SHP77 treated with DMSO at 0.1 percent for 48 hours (cell line): ENCODE measurements at regions not wholly inside any gene's neighbourhood (a gene's known extent, or its start where the extent isn't known, plus 50 kb on each side); places are given as distances from the start of the nearest gene placed in this dataset.
"Not testable (repeated sequence)": the region's sequence is repeated elsewhere in the genome, so short reads cannot be mapped to it uniquely, and the experiment has no call there.

Experiments used
- DNase-seq: peaks from one replicate; lab custom pipeline; 2025; lab: John Stamatoyannopoulos, UW

DNA sequence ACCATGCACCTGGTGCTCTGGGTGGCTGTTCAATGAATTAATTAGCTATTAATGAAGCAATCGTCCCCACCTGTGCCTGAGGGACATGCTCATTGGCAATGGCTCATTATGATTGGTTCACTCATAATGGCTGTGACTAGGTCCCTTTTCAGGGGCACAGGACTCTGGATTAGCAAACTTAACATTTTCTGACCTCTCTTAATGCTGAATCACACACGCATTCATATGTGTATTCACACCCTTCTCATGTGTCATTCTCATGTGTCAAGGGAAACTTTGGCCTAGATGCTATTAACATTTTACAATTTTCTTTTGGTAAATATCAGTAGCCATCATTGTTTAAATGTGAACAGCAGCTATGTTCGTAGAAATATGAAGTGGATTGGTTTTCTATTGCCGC is 98.9 kb upstream of the PMAIP1 start:
- no peak for DNase-seq

DNA sequence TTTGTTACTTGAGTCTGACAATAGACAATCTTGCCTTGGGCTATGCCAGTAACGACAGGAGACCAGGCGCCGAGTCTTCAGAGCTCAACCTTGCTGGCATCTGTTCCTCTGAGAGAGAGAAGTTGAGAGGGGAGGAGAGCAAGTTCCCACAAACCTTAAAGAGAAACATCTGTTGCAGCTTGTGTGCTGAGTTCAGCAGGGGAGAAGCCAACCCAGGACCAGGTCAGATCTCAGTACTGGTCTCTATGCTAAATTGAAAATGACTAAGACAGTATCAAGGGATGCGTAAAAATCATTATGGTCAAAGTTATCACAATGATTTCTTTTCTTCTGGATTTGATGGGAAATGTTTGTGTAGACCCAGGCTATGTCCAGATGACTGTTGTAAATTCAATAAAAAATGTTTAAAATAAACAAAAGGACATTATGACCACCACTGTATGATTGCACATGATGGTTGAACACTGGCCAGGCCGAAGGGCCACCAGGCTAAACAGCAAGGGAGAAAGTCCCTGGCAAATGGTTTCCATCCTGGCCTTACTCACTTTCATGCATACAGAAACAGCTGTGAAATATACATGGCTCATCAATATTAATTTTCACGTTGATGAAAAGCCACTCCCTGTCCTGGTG is 100.3 kb upstream of the PMAIP1 start:
- no peak for DNase-seq

DNA sequence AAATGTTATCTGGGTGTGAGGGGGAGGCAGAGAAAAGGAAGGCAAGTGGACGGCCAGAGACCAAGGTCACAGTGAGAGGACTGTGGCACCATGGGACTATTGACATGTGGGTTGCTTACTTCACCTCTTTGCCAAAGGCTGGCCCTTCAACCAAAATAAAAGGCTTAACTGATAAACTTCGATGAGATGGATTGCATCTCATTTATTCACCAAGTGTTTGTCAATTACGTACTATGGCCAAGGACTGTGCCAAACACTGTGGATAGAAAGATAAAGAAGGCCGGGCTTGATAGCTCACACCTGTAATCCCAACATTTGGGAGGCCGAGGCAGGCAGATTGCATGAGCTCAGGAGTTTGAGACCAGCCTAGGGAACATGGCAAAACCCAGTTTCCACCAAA is 98.7 kb upstream of the CCBE1 start:
- DNase-seq: no peak

DNA sequence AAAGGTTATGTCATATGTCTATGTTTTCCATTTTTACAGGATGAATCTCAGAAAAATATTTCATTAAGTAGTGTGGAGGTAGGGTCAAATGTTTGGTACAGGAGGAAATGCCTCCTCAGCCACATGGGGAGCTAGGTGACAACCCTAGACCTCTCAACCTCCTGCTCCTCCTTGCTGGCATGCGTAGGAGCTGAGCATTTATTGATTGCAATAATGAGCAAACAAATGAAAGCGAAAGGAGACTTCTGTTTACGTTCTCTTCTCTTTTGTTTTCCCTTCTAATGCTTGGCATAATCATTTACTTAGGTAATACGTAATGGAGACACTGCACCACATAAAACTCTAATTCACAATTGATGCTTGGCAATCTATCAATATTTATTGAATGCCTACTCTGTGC is 95.1 kb upstream of the CCBE1 start:
- DNase-seq: no peak

DNA sequence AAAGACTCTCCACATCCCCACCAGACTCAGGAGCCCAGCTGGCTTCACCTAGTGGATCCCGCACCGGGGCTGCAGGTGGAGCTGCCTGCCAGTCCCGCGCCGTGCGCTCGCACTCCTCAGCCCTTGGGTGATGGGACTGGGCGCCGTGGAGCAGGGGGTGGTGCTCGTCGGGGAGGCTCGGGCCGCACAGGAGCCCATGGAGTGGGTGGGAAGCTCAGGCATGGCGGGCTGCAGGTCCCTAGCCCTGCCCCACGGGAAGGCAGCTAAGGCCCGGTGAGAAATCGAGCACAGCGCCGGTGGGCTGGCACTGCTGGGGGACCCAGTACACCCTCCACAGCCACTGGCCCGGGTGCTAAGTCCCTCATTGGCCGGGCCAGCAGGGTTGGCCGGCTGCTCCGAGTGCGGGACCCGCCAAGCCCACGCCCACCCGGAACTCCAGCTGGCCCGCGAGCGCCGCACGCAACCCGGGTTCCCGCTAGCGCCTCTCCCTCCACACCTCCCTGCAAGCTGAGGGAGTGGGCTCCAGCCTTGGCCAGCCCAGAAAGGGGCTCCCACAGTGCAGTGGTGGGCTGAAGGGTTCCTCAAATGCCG is 93.2 kb upstream of the CCBE1 start:
- not testable (repeated sequence) for DNase-seq

DNA sequence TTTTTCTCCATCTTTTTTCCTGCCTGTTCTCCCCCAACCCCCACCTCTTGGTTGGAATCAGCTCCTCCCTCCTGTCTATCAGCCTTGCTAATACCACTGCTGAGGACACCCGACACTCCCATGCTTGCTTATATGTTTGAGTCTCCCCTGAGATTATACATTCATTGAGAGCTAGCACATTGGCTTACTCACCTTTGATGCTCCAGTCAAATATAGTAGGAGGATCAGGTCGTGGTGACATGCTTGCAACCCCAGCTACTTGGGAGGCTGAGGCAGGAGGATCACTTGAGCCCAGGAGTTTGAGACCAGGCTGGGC is 91.5 kb upstream of the CCBE1 start:
- DNase-seq: no peak

DNA sequence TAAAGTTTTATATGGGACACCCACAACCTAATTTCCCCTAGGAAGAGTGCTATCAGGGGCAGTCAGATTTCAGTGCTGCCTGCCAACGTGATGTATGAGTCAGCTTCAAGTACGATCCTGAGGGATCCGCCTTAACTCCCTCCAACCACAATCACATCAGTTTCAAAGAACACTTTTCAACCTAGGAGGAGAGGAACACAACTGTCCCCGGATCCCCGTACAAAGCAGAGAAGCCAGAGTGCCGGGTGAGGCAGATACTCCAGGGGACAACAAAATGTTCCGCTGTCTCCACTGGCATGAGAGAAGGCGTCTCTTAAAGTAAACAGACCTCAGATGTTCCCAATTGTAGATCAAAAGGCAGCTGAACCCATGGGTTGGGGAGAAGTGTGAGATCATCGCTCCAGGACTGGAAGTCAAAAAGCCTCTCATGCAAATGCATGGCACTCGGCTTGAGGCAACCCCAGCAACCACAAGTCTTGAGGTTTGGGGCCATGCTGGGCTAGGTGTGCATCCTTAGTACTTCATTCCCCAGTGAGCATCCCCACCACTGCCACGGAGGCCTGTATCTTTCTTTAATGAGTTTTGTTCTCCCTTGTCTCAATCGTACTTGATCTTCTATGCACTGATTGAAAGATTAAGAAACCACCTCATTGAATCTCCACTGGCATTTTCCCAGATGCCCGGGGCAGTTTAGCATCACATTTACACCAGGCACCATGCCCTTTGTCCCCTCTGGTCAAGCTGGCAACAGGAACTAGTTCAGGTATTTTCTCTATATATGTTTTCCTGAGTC is 91.0 kb upstream of the CCBE1 start:
- no peak for DNase-seq

DNA sequence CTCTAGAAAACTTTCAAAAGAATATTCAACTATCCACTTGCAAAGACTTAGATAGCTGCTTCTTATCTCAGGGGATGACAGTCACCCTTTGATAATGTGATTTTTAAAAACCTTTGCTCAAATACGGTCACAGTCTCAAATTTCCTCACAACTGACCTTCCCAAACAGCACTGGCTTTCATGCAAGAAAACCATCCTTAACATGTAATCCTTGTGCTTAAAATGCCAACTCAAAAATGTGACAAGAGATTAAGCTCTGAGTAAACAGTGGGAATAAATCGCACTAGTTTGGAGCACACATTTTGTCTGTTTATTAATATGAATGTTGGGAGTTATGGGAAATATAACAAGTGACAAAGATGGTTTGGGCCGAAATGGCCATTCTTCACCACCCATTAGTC is 87.5 kb upstream of the CCBE1 start:
- DNase-seq: no peak

DNA sequence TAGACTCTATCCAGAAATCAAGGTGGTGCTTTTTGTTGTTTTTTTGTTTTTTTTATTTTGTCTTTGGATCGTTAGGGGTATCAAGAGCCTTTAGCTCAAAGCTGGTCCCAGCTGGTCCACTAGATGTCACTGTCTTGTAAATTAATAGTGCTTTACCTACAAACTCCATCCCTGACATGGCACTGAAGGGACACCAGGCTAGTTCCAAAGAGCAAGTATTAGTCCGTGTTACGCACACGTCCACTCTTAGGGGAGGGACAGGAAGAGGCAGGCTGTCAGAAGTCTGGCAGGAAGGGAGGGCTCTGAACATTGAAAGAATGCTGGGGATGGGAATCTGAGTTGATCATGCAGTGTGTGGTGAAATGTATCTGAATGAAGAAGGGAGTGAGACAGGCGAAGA is 85.9 kb upstream of the CCBE1 start:
- DNase-seq: peak; percentile 15

DNA sequence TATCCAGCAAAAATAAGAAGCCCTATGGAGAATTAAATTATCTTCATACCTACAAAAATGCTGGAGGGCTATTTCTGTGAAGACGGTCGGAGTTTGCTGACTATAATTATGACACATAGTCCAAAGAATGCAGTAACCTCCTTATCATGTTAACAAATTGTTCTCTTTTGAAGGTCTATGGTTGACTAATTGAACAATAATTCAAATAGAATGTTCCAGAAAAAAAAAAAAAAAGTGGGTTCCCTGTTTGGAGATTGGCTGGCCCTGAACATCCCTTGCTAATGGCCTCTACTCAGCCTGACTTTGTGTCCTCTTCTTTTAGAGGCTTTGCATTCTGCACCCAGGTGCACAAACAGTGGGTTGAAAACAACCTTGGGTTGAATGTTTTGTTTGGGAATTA is 82.8 kb upstream of the CCBE1 start:
- no peak for DNase-seq

DNA sequence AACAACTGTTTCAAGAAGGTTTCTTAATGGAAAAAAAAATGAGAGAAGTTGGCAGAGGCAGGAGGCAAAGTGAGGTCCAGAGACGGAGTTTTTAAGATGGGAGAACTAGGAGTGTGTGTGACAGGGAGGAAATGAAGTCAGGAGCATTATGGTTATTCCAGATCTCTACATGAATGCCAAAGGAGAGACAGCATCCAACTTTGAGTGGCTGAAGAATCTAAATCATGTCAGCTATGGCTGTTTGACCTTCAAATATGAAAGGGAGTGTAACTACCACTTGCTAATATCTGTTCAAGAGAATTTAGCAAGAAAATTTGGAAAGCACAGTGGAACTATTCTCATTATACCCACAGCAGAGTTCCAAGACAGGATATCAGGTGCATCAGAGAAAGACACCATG is 81.2 kb upstream of the CCBE1 start:
- no peak for DNase-seq

DNA sequence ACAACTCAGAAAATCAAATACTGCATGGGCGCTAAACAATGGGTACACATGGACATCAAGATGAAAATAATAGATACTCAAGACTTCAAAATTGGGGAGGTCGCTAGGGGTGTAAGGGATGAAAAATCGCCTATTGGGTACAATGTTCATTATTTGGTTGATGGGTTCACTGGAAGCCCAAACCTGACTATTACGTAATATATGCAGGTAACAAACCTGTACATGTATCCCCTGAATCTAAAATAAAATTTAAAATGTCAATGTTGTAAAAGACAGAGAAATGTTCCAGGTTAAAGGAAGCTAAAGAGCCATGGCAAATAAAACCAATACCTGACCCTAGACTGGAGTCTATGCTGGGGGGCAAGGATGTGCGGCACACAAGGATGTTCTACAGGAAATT is 80.4 kb upstream of the CCBE1 start:
- no peak for DNase-seq

DNA sequence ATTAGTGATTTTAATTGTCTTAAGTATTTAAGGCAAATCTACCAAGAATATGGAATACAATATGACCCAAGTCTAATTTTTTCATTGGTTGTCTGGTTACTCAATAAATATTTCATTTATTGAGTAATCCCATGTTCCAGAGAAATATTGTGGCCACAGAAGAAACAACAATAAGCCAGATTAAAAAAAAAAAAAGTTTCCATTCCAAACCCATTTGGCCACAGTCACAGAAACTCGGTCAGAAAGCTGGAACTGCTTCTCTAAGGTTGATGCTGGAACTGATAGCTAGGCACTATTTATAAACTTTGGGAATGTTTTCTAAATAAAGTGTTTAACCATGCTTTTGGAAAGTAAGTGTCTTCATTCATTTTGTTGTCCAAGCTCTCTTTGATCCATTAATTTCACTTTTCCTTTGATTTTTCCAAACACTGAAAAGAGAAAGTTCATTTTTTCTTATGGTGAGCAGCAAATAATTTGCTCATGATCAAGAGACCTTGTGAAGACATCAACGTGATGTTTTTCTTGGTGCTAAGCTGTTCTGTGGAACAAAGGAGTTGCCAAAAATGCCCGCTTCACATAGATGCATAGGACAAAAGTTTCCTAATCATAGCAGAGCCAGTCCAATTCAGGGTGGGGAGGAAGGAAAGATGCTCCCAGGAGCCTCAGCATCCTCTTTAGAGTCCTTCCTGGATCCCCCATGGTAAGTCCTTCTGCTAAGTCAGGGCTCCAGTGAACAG is 72.1 kb upstream of the CCBE1 start:
- no peak for DNase-seq

DNA sequence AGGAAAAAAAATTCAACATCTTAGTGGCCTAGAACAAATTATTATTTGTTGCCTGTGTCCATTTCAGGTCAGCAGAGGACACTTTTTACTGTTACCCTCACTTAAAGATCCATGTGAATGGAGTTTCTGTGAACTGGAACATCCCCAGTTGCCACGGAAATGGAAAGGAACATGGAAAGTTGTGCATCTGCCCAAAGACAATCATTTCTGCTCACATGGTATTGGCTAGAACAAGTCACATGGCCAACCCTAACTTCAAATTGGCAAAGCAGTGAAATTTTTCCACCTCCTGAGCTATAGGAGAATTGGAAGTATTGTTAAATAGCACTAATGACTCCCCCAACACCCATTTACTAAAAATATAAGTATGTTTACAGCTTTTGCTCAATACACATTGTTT is 71.2 kb upstream of the CCBE1 start:
- DNase-seq: no peak

DNA sequence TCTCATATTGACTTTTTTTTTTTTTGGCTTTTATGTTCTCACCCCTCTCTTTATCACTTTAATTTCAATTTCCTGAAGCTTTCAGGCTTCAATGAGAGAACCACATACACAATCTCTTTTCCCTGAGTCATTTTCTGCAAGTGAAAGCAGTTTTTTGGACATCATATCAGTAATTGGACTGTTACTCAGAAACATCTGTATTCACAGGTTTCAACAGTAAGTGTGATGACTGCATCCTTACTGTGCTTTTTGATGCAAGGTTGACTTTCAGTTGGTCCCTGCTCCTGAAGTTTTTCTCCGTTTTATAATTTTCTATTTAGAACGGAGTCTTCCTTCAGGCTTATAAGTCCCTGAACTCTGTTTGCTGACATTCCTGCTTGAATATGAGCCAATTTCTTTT is 70.5 kb upstream of the CCBE1 start:
- no peak for DNase-seq

DNA sequence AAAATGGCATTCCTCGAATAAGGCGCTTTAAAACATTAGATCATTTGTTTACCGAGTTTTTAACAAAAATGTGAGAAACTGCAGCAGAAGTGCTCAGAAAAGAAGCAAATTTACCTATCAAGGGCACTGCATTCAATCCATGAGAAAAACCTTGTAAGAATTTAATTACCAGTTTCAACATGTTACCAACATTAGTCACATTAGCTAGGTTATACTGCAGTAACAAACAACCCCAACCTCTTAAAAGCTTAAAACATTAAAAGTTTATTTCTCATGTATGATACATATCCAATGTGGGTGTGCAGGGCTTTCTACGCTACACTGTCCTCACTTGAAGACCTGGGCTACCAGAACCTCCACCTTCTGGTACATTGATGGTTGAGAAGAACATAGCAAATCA is 68.1 kb upstream of the CCBE1 start:
- no peak for DNase-seq

DNA sequence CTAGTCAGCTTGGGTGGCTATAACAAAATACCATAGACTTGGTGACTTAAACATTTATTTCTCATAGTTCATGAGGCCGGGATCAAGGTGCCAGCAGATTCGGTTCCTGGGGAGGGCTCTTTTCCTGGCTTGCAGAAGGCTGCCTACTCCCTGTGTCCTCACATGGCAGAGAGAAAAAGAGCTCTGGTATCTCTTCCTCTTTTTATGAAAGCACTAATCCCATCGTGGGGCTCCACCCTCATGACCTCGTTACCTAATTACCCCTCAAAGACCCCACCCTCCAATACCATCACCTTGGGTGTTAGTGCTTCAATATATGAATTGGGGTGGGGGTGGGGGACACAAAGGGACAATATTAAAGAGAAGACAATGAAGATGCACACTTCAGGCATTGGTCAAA is 67.1 kb upstream of the CCBE1 start:
- DNase-seq: no peak

DNA sequence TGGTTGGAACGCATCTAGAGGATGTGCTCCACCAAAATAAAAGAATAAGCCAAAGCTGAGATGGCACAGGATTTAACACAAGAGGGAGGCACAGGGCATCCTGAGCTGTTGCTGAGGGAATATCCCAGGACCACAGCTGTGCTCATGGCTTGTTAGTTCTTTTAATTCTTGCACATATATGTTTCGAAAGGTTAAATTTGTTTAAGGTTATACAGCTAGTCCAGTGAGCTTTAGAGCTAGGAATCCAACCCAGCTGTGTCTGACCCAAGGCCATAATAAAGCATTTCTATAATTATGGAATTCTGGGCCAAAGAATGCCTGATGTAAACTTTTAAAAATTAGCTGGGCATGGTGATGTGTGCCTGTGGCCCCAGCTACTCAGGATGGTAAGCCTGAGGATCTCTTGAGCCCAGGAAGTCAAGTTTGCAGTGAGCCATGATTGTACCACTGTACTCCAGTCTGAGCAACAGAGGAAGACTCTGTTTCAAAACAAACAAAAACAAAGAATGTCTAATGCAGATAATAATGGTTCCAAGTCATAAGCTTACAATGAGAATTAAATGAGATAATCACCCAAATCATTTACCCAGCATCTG is 66.4 kb upstream of the CCBE1 start:
- DNase-seq: no peak

DNA sequence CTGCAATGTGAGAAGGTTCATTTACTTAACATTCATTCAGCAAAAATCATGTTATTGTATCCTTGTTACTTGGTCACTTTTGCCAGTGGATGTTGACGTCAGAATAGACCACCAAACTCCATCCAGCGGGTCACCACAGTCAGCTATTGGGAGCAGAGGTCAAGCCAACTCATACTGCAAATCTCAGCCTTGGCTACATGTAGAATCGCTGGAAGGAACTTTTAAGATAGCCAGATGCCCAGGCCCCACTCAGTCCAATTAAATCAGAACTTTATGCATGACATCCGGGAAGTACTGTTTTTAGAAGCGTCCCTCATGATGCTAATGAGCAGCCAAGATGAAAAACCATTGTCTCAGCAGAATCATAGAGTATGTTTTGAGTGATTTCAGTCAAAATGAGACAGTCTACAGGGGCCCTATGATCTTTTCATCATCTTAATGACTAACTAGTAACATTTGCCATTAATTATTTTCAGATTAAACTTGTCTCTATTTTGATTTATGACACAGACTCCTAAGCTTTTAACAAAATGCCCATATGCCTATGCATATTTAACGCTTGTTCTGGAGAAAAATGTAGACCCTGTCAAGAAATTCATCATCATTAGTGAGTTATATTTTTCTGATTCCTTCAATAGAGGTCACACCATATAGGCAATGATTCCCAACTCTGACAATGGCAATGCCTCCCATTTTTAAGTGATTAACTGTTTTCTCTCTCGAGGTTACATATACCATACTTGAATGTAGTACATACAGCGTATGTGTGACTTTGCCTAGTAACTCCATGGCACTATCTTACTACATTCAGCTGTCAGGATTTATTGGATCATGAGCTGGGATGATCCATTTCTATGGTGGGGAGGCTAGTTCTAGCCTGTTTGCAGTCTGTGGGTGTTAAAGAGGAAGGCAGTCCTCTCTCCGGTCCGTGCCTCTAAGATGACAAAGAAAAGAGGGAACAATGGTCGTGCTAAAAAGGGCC is 63.7 kb upstream of the CCBE1 start:
- DNase-seq: no peak

DNA sequence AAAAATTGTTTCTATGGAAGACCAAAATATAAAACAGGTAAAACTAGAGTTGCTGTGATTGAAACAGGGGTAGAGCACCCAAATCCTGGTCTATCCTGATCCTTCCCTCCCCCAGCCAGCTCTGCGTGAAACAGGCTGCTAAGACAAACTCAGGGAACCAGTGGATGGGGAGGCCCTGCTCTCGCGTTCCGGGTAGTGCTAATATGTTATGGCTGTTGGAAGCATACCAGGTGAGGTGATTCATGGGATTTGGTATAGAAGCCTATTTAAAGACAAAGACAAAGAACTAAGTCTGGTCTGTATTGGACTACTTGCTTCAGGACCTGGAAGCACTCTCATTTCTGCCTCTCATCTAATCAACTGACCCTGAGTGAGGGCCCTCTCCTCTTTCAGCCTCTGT is 63.0 kb upstream of the CCBE1 start:
- DNase-seq: no peak

DNA sequence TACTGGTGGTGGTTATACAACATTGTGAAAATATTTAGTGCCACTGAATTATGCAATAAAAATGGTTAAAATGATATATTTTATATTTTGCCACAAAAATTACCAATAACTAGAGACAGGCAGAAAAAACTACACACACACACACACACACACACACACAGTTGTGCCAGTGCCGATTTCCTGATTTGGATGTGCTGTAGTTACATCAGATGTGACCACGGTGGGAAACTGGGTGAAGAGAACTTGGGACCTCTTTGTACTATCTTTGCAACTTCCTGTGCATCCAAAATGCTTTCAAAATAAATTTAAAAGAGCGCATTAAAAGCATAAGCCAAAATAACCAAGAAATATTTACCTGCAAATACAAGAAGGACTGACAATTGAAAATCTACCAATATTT is 61.6 kb upstream of the CCBE1 start:
- no peak for DNase-seq

DNA sequence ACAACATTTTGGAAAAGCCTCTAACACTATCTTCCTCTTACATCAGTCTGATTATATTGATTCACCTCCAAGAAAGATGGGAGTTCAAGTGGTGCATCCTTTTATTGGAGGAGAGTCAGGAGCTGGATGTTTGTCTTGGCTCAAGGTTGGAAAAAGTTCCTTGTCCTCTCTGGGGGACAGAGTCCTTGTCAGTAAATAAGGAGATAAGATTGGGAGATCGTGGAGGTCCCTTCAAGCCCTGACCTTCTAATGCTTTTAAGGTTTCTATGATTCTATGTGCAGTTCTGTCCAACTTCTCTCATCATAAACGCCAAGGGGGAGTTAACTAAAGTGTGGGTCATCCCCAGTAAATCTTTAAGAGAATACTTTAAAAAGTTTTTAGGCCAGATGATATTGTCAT is 60.9 kb upstream of the CCBE1 start:
- no peak for DNase-seq
